NAMALWA (cell line): ENCODE measurements at regions not wholly inside any gene's neighbourhood (a gene's known extent, or its start where the extent isn't known, plus 50 kb on each side); places are given as distances from the start of the nearest gene placed in this dataset.
"Not testable (repeated sequence)": the region's sequence is repeated elsewhere in the genome, so short reads cannot be mapped to it uniquely, and the experiment has no call there.

Experiments
- DNase-seq: peaks from one replicate; pipeline ENCODE4 v3.0.0-alpha.2; 2015; ENCODE audit warnings: low spot score

DNA sequence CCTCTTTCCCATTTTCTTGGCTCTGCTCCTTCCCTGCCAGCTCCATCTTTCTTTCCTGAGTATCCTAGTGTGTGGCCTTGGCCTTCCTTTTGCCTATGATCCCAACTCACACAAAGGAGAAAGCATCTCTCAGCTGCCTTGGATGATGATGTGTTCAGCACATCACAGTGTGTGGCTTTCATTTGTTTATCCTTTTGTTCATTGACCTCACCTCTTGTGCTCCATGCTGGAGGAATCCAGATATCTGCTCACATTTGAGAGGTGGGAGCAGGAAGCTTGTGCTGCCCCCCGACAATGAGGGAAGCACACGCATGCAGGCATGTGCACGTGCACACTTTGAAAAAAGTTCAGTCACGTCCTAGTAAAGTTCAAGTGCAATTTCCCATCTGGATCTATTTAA is 131.0 kb downstream of the SMIM20 start:
- DNase-seq = no peak

DNA sequence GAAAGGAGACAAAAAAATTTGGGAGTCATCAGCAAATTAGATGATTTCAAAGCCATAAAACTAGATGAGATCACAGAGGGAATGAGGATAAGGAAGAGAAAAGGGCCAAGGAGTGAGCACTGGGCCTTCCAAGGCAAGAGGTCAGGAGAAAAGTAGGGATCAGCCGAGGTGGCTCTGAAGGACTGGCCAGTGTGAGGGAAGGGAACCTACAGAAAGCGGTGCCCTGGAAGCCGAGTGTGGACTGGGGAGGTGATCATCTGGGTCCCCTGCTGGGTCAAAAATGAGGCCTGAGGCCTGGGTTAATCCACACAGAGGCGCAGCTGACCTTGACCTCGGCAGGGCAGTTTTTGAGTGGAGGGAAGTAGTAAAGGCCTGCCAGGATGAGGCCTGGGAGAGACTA is 133.8 kb downstream of the SMIM20 start:
- DNase-seq = no peak

DNA sequence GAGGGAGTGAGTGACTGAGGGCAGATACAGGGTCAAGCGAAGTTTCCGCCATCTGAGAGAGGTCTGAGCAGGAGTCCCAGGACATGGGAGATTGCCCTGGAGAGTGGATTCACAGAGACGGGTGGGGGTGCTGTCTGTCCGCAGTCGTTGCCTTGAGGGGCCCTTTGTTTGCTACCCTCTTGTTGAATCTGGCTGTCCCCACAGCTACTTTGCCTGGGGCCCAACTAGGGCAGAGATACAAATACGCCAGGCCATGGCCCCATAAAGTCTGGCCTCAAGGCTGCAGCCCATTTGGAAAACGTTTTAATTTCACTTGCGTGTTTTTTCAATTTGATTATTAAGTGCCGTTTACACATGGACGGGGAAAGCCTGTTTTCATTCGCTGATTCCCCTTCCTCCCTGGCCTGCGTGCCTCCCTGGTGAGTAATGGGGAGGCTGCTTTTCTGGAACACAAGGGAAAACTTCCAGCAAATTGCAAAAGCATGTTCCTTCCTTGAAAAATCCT is 134.4 kb downstream of the SMIM20 start:
- DNase-seq = no peak

DNA sequence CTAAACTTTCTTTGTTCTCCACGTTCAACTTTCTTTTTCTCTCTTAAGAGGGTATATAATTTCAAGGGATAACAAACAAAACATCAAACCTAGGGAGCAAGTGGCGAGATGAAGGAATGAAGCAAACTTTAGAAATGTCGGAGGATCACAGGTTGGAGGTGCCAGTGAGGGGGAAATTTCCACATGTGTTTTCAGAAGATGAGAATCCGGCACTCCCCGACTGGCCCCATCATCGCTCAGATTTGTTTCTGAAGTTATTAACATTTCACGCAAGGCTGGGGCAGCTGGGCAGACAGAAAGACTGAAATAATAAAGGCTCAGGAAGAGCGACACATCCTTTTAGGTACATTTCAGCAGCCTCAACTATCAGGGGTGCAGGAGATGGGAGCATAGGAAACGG is 134.9 kb downstream of the SMIM20 start:
- DNase-seq = no peak

DNA sequence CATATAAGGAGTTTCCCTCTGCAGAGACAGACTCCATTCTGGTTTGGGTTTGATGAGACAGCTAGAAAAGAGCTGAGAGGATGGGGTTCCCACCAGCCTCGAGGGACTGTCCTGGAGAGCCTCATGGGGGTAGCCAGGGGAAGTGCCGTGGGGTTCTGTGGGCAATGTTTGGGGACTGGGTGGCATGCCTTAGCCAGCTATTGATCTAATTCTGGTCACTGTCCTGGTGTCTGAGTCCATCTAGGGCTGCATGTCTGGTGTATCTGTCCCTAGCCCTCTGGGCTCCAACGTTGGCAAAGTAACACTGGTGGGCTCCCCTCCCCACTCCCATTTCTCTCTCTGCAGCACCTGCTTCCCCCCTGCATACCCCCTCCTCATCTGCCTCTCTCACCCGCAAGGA is 135.4 kb downstream of the SMIM20 start:
- DNase-seq = no peak

DNA sequence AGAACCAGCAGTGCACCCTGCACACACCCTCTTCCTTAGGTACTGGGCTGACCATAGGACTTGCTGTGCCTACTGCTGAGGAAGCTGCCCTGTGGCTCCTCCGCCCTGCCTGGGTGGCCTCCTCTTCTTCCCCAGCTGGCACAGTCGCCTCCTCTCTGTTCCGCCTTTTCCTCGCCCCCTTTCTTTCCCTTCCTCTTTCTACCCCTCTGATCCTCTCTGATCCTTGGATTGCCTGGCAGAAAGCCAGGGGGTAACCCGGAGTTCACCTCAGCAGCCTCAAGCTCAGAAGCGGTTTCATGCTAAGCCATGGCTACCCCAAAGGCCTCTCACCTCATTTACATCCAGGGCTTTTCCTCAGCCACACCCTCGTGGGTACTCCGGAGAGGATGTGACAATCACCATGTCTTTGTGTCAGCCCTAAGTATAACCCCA is 136.2 kb downstream of the SMIM20 start:
- DNase-seq = no peak

DNA sequence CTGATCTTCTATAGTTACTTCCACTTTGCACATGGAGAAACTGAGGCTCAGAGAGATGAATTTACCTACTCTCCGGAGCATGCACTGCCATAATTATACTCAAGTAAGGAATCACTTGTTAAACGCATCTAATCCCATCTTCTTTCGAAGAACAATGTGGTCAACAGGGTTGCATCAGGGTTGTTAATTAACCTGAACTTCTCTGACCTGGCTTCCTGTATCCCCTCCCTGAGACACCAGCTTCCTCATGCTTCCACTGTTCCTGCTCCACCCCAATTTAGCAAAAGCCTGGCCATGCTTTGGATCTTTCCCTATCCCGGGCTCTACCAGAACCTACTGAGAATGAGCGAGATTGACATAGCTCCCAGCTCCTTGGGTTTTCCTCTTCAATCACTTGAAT is 136.7 kb downstream of the SMIM20 start:
- no peak for DNase-seq

DNA sequence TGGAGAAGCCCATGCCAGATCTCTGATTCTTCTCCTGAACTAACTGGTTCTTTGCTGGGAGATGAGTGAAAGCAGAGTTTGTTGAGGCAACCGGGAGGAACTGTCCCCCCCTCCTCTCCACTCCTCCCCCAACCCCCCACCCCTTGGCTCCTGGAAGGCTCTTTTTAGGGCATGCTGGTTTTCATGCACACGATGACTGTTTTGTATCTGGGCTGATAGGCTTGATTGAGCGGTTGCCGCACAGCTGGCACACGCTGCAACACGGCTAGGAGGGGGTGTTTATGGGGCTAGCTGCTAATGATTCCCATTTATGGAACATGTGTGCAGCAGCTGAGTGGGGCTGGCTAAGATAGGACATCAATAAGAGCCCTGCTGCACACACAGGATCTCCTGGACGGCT is 137.2 kb downstream of the SMIM20 start:
- no peak for DNase-seq

DNA sequence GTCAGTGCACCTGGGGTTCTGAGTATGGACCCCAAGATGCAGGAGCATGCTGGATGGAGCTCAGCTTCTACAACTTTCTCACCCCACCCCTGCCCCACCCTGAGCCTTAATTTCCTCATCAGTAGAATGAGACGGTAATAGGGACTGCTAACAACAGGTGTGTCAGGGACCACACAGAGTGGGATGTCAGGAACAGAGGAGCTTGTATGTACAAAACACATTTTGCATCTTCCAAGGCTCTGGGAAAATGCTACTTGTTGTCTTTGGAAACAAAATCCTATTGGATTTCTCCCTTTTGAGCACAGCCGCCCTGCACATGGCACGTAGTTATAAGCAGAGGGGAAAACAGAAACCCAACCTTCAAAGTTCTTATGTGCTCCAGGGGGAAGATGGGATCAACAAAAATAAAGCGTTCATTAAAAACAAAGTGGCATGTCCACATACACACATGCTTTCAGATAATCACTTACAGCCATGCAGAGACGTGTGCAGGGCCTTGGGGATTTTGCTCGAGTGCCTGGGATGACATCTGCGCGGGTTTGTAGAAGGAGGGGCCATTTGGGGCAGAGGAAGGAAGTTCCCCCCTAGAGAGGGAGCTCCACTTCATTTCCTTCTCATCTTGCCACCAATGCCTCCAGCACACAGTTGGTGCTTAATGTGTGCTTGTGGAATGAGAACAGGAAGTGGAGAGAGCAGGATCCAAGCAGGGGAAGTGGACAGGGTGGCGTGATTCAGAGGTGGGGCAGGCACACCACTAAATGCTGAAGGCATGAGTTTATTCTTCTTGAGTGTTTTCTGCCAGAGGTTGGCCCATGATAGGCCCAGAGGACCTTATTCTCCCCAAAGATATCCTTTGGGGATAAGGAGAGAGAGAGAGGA is 138.9 kb downstream of the SMIM20 start:
- DNase-seq = no peak

DNA sequence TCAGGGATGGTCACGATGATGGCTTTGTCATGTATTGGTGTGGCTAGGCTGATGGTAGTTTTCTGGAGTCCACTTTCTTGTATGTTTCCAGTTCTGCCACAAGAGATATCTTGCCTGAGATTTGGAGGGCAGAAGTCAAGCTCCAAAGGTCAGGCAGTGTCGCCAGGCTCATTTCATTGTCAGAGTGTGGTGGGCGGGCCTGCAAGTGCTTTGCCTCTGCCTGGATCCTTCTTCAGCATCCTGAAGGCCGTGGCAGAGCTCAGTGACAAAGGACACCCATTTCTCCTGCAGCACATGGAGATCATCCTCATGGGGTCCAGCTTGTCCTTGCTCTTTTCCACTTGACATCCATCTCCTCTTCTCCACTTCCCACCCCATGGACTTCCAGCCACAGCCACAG is 139.7 kb downstream of the SMIM20 start:
- no peak for DNase-seq

DNA sequence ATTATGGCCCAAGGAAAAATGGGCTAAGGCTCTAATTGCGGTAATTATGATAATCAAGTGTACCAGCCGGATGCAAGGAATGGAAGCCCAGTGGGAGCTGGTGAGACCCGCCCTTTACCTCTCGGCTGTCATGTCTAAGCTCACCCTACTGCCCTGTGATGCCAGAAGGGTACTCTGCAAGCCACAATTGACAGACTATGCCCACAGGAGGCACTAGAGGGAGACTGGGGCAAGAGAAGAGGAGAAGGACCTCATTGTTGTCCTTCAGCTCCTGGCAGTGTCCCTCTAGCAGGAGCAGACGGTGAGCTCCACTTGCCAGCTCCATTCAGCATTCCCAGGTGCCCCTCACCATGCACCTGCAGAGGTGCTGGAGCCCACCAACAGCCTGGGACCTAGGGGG is 141.8 kb downstream of the SMIM20 start:
- DNase-seq = peak; percentile 17

DNA sequence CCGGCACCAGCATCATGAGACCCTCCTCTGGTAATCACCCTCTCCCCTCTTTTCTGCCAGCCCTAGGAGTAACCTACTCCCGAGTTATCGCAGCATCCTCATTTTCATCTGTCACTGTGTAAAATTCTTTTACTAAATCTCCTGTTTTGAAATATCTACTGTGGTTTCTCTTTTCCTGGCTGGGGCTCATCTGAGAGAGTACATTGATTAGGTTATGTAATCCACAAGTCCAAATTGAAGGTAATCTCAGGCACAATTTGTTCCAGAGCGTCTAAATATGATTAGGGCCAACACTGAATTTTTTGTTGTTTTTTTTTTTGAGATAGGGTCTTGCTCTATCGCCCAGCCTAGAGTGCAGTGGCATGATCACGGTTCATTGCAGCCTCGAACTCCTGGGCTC is 142.4 kb downstream of the SMIM20 start:
- no peak for DNase-seq

DNA sequence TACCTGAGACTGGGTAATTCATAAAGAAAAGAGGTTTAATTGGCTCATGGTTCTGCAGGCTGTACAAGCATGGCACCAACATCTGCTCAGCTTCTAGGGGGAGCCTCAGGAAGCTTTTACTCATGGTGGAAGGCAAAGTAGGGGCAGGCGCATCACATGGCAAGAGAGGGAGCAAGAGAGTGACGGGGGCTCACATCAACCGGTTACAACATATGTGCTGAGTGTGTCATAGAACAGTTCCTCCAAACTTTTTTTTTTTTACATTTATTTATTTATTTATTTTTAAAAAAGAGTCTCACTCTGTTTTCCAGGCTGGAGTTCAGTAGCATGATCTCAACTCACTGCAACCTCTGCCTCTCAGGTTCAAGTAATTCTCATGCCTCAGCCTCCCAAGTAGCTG is 143.8 kb downstream of the SMIM20 start:
- not testable (repeated sequence) for DNase-seq

DNA sequence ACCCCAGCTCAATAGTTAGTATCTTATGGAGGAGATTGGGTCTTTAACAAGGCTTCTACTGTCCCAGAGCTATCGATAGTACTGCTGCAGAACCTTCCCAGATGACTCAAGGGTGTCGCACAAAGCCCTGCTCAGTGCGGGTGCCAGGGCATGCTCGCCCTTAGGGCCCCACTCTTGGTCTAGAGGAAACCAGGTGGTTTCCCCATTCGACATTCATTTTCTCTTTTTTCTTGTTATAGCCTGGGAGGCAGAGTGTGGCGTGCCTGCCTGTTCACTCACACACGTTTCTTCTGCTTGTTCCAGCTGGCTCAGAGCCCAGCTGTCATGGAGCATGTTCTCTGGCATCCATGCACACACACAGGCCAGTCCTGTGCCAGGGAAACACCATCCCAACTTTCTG is 144.5 kb downstream of the SMIM20 start:
- DNase-seq = no peak

DNA sequence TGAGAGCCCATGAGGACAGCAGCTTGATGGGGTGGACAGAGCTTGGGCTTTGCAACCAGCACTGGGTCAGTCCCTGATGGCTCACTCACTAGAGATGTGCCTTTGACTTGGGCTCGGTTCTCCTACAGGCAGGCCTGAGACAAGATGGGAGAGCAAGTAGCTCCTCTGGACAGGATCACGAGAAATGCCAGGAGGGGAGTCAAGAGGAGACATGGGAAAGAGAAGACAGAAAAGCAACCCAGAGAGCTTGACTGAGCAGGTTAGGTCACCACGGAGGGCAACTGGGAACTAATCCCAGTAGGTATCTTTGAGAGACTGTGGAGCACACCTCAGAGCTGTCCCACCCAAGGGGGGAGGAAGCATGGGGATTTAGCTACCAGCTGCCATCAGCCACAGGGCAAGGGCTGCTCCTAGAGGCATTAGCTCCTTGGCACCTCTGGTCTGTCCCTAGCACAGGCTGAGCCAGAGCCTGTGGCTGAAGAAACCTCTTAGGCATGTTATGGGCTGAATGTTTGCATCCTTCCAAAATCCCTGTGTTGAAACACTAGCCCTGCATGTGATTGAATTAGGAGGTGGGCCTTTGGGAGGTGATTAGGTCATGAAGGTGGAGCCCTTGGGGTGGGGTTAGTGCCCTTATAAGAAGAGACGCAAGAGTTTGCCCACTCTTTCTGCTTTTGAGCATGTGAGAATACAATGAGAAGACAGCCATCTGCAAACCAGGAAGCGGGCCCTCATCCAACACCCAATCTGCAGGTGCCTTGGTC is 145.6 kb downstream of the SMIM20 start:
- no peak for DNase-seq

DNA sequence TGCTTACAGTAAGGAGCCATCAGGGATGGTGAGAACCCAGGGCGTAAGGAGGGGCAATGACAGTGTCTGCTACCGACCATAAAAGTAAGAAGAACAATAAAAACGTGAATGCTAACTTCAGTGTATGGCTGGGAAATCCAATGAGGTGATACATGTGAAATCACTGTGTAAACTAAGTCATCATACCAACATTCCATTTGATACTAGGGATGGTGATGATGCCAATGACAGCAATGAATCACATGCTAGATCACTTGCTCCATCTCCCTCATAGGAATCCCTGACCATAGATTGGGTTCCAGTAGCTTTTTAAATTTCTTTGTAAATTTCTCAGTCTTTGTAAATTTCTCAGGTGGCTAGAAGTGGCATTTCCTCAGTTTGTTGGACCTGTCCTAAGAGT is 146.3 kb downstream of the SMIM20 start:
- no peak for DNase-seq

DNA sequence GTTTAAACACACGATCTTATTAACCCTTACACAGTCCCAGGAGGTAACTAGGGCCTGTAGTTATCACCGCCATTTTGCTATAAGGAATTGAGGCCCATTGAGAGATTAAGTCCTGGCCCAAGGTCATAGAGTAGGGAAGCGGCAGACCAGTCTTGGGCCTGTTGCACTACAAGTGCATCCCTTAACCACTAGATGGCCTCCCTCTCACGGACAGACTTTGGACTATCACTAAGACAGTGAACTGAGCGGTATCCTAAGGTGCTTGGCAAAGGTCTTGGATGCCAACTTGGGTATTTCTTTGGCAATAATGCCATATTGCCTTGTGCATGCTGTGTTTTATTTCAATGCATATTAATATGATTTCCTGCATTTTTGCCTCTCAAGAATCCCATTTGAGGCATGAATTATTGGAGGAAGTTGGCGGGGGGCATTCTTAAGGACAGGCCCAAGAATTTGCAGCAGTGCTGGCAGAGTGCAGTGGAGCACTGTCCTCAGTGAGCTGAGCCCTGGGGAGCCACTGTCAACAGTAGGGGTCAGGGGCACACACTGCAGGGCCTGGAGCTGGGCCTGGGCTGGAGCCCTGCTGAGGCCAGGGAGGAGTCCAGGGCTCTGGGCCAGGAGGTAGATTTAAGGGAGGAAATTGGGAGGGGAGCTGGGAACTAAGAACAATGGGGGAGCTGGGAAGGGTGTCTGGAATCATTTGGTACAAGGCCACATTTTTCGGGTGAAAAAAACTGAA is 147.4 kb downstream of the SMIM20 start:
- DNase-seq = no peak

DNA sequence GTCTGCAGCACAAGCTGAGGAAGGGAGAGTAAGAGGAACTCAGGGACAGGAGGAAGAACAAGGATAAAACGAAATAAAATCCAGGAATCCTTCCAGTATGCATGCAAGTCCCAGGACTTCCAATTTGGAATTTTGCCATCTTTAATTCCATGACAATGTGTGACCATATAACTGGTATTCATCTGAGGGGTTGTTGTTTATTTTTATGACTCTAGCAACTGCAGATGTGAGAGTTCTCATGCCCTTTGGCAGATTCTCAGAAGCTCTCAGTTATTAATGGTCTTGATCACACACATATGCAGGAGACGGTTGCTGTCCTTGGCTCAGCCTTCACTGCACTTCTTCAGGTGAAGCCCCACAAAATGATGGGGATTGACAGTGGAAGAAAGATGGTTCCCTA is 148.2 kb downstream of the SMIM20 start:
- no peak for DNase-seq

DNA sequence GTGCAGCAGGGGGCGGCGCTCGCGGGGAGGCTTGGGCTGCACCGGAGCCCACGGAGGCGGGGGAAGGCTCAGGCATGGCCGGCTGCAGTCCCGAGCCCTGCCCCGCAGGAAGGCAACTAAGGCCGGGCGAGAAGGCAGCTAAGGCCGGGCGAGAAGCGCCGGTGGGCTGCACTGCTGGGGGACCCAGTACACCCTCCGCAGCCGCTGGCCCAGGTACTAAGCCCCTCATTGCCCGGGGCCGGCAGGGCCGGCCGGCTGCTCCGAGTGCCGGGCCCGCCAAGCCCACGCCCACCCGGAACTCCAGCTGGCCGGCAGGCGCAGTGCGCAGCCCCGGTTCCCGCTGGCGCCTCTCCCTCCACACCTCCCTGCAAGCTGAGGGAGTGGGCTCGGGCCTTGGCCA is 150.0 kb downstream of the SMIM20 start:
- DNase-seq = not testable (repeated sequence)

DNA sequence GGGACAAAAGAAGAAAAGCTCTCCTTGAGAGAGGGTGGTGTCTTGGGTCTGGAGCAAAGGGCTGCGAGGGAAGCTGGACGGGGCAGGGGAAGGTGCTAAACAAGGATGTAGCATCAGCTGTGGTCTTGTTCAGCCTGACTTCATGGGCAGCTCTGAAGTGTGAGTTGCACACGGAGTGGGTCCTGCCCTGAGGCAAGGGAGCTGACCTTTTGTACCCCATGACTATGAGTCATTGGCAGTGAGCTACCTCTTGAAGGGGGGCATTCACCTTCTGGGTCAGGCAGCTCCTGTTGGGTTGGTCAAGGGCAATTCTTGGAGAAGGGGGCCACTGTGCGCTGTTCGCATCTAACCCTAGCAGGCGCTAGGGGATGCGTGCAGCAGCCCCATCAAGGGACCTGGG is 151.8 kb downstream of the SMIM20 start:
- DNase-seq = no peak

DNA sequence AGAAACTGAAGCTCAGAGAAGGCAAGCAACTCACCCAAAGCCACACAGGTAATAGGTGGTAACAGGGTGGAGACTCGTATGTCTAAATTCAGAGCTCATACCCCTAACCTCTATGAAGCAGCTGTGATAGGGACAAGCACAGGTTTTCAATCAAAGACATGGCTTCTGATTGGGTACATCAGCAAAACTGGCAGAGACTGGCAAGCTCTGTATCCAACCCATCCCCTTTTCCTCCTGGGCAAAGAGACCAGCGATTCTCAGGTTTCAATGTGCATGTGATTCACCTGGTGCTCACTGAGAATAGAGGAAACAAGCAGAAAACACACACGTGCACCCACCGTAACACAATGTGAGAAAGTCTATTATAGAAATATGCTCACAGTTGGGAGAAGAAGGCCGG is 153.0 kb downstream of the SMIM20 start:
- no peak for DNase-seq

DNA sequence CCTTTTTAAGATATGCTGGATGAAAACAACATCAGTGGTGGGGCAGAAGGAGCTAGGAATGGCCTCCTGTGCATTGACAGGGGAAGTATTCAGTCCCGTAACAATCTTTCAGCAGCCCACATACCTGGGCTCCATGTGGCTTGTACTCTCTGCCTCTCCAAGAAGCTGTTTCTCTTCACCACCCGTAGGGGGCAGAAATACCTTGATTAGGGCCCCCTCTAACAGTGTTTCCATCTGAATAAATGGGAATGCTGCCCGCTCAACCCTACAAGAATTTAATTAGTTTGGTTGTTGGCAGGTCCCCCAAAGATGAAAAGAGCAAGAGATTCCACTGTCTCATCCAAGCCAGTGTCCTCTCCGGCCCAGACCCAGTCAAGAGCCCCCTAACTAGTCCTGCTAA is 155.2 kb downstream of the SMIM20 start:
- DNase-seq = peak; percentile 20

DNA sequence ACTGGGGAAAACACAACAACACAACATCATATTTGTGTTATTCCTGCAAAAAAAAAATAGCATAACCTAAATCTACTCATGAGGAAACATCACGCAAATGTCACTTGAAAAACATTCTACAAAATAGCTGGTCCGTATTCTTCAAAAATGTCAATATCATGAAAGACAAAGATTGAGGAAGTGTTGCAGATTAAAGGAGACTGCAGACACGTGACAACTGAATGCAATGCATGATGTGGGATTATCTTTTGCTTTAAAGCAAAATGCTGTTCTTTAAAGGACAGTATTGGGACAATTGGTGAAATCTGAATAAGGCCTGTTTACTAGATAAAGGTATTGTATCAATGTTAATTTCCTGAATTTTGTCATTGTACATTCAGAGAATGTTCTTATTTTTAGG is 157.7 kb downstream of the SMIM20 start:
- no peak for DNase-seq
